NCI-H146 (cell line): ENCODE measurements at regions not wholly inside any gene's neighbourhood (a gene's known extent, or its start where the extent isn't known, plus 50 kb on each side); places are given as distances from the start of the nearest gene placed in this dataset.

Experiments
- DNase-seq: peaks from one replicate; lab custom pipeline; 2025; lab: John Stamatoyannopoulos, UW

- no peak for DNase-seq
Measured at GRCh38 chr6:25038300-25038699, 102.5 kb upstream of the RIPOR2 start.

- no peak for DNase-seq
Measured at GRCh38 chr6:25038999-25039398, 103.2 kb upstream of the RIPOR2 start.

- DNase-seq: no peak
Measured at GRCh38 chr6:25041485-25042035, 105.8 kb upstream of the RIPOR2 start.

GRCh38 chr6:25042036-25042521, 106.3 kb upstream of the RIPOR2 start:
- DNase-seq: no peak

- no peak for DNase-seq
Measured at GRCh38 chr6:25042536-25042935, 106.8 kb upstream of the RIPOR2 start.

GRCh38 chr6:25042984-25043725, 107.4 kb upstream of the RIPOR2 start:
- DNase-seq: no peak

- DNase-seq: no peak
Measured at GRCh38 chr6:25043892-25044291, 108.1 kb upstream of the RIPOR2 start.

- DNase-seq: no peak
Measured at GRCh38 chr6:25046942-25047341, 111.2 kb upstream of the RIPOR2 start.

- DNase-seq: no peak
Measured at GRCh38 chr6:25050356-25050755, 114.6 kb upstream of the RIPOR2 start.

GRCh38 chr6:25051083-25051482, 115.3 kb upstream of the RIPOR2 start:
- DNase-seq: no peak

- no peak for DNase-seq
Measured at GRCh38 chr6:25052181-25052580, 116.4 kb upstream of the RIPOR2 start.

- DNase-seq: no peak
Measured at GRCh38 chr6:25053875-25054371, 118.2 kb upstream of the RIPOR2 start.

GRCh38 chr6:25054469-25054868, 118.7 kb upstream of the RIPOR2 start:
- DNase-seq: no peak

- no peak for DNase-seq
Measured at GRCh38 chr6:25056130-25056529, 120.4 kb upstream of the RIPOR2 start.

- no peak for DNase-seq
Measured at GRCh38 chr6:25057111-25057905, 121.5 kb upstream of the RIPOR2 start.

- DNase-seq: no peak
Measured at GRCh38 chr6:25058441-25058840, 122.7 kb upstream of the RIPOR2 start.

GRCh38 chr6:25058941-25059340, 123.2 kb upstream of the RIPOR2 start:
- DNase-seq: no peak

- DNase-seq: no peak
Measured at GRCh38 chr6:25060522-25060921, 124.8 kb upstream of the RIPOR2 start.

- DNase-seq: no peak
Measured at GRCh38 chr6:25061289-25061936, 125.7 kb upstream of the RIPOR2 start.

- DNase-seq: no peak
Measured at GRCh38 chr6:25062070-25062811, 126.5 kb upstream of the RIPOR2 start.

GRCh38 chr6:25064006-25064405, 128.2 kb upstream of the RIPOR2 start:
- DNase-seq: no peak

- no peak for DNase-seq
Measured at GRCh38 chr6:25065666-25066065, 129.9 kb upstream of the RIPOR2 start.
